ENCODE measurements at regions not wholly inside any gene's neighbourhood (a gene's known extent, or its start where the extent isn't known, plus 50 kb on each side); places are given as distances from the start of the nearest gene placed in this dataset.

DNA sequence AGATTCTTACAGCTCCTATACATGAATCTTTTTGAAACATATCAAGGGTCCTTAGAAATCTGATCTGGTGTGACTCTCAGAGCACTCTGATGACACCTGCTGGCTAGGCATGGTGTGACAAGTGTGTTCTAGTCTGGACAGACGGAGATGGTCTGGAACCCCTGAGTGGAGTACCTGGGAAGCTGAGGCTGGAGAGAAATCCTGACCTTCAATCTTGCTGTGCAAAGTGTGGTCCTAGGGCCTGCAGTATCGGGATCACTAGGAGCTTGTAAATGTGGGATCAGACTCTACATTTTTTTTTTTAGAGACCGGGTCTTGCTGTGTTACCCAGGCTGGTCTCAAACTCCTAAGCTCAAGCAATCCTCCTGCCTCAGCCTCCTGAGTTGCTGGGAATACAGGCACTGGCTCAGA is 78.6 kb upstream of the SOD1 start:
- no peaks in the 10 kb centered on the region for H3K4me1 Mint-ChIP-seq (ENCODE audit: unreplicated experiment)
- no peaks in the 10 kb centered on the region for H3K36me3 Mint-ChIP-seq (ENCODE audit: unreplicated experiment)
- H3K4me3 Mint-ChIP-seq (ENCODE audit: unreplicated experiment), result no peak overlapping the region
- peak; percentile 89 for DNase-seq (ENCODE audit: extremely low spot score, unreplicated experiment)
- TF ChIP-seq, protein P1, sequence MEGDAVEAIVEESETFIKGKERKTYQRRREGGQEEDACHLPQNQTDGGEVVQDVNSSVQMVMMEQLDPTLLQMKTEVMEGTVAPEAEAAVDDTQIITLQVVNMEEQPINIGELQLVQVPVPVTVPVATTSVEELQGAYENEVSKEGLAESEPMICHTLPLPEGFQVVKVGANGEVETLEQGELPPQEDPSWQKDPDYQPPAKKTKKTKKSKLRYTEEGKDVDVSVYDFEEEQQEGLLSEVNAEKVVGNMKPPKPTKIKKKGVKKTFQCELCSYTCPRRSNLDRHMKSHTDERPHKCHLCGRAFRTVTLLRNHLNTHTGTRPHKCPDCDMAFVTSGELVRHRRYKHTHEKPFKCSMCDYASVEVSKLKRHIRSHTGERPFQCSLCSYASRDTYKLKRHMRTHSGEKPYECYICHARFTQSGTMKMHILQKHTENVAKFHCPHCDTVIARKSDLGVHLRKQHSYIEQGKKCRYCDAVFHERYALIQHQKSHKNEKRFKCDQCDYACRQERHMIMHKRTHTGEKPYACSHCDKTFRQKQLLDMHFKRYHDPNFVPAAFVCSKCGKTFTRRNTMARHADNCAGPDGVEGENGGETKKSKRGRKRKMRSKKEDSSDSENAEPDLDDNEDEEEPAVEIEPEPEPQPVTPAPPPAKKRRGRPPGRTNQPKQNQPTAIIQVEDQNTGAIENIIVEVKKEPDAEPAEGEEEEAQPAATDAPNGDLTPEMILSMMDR (IDR thresholded peaks at IDR 0.05), result peak; percentile 92
- no peak overlapping the region for H3K27ac Mint-ChIP-seq (ENCODE audit: unreplicated experiment)
- no peaks in the 10 kb centered on the region for H3K9me3 Mint-ChIP-seq (ENCODE audit: unreplicated experiment)
- H3K27me3 Mint-ChIP-seq (ENCODE audit: unreplicated experiment), result peaks cover 17% of the 10 kb centered on the region

- H3K36me3 Mint-ChIP-seq (ENCODE audit: unreplicated experiment), result no peaks in the 10 kb centered on the region
These were observed 82.2 kb upstream of the SOD1 start for GRCh38 chr21:31577271-31577670.

GRCh38 chr21:31576428-31576827 is 83.1 kb upstream of the SOD1 start:
- Mint-ChIP-seq H3K27ac (ENCODE audit: unreplicated experiment) (no peak overlapping the region), H3K9me3 (ENCODE audit: unreplicated experiment) (peaks cover 8% of the 10 kb centered on the region), H3K27me3 (ENCODE audit: unreplicated experiment) (peaks cover 17% of the 10 kb centered on the region), H3K4me1 (ENCODE audit: unreplicated experiment) (no peaks in the 10 kb centered on the region), H3K4me3 (ENCODE audit: unreplicated experiment) (no peak overlapping the region), H3K36me3 (ENCODE audit: unreplicated experiment) (no peaks in the 10 kb centered on the region)
- no peak for DNase-seq (ENCODE audit: extremely low spot score, unreplicated experiment)
- TF ChIP-seq, protein P1 (IDR thresholded peaks at IDR 0.05), result no peak

More at GRCh38 chr21:31577271-31577670, 82.2 kb upstream of the SOD1 start:
- no peak overlapping the region for H3K27ac Mint-ChIP-seq (ENCODE audit: unreplicated experiment)
- no peaks in the 10 kb centered on the region for H3K4me1 Mint-ChIP-seq (ENCODE audit: unreplicated experiment)
- DNase-seq (ENCODE audit: extremely low spot score, unreplicated experiment), result no peak
- peaks cover 8% of the 10 kb centered on the region for H3K9me3 Mint-ChIP-seq (ENCODE audit: unreplicated experiment)
- no peak overlapping the region for H3K4me3 Mint-ChIP-seq (ENCODE audit: unreplicated experiment)
- H3K27me3 Mint-ChIP-seq (ENCODE audit: unreplicated experiment), result peaks cover 17% of the 10 kb centered on the region
- TF ChIP-seq, protein P1 (IDR thresholded peaks at IDR 0.05), result no peak

- Mint-ChIP-seq H3K4me3 (ENCODE audit: unreplicated experiment) (no peak overlapping the region), H3K27ac (ENCODE audit: unreplicated experiment) (no peak overlapping the region), H3K27me3 (ENCODE audit: unreplicated experiment) (peaks cover 5% of the 10 kb centered on the region), H3K9me3 (ENCODE audit: unreplicated experiment) (peaks cover 8% of the 10 kb centered on the region), H3K4me1 (ENCODE audit: unreplicated experiment) (peaks cover 10% of the 10 kb centered on the region), H3K36me3 (ENCODE audit: unreplicated experiment) (no peaks in the 10 kb centered on the region)
- no peak for DNase-seq (ENCODE audit: extremely low spot score, unreplicated experiment)
- TF ChIP-seq, protein P1 (IDR thresholded peaks at IDR 0.05), result no peak
These were observed 86.3 kb upstream of the SOD1 start for GRCh38 chr21:31573217-31573616.

GRCh38 chr21:31571879-31572278 is 87.6 kb upstream of the SOD1 start:
- Mint-ChIP-seq H3K36me3 (ENCODE audit: unreplicated experiment) (no peaks in the 10 kb centered on the region), H3K4me1 (ENCODE audit: unreplicated experiment) (peaks cover 10% of the 10 kb centered on the region), H3K27me3 (ENCODE audit: unreplicated experiment) (no peaks in the 10 kb centered on the region), H3K9me3 (ENCODE audit: unreplicated experiment) (peaks cover 8% of the 10 kb centered on the region), H3K4me3 (ENCODE audit: unreplicated experiment) (no peak overlapping the region), H3K27ac (ENCODE audit: unreplicated experiment) (no peak overlapping the region)
- TF ChIP-seq, protein P1 (IDR thresholded peaks at IDR 0.05), result no peak
- no peak for DNase-seq (ENCODE audit: extremely low spot score, unreplicated experiment)

Data from osteocyte (in vitro differentiated cells).